H1 (cell line): ENCODE measurements at regions not wholly inside any gene's neighbourhood (a gene's known extent, or its start where the extent isn't known, plus 50 kb on each side); places are given as distances from the start of the nearest gene placed in this dataset.
"Not testable (repeated sequence)": the region's sequence is repeated elsewhere in the genome, so short reads cannot be mapped to it uniquely, and the experiment has no call there.

ENCODE experiments used
- CTCF ChIA-PET: fragments of 300-600 bp; sonication (Branson Sonifier 250); formaldehyde crosslinking; loops from one replicate; lab custom pipeline; 2021; ENCODE audit not compliant: partially characterized antibody; lab: Charles Lee
- POLR2A ChIA-PET: fragments of 300-600 bp; sonication (Branson Sonifier 250); formaldehyde crosslinking; loops from one replicate; lab custom pipeline; 2021; ENCODE audit warnings: inconsistent platforms; ENCODE audit not compliant: partially characterized antibody; lab: Charles Lee
- DNase-seq, 2 experiments: peaks; one replicate each; pipeline versions ENCODE4 v3.0.0 to v3.0.0-alpha.2; 2010 to 2022; ENCODE audit warnings: low spot score in 2 of 2, low read depth in 1 of 2, mixed read lengths in 1 of 2
- FAIRE-seq: peaks from 2 replicates; lab custom pipeline; 2011; peaks lifted over from hg19 to GRCh38; lab: Jason Lieb, UNC
- H2AFZ ChIP-seq: 2 replicates; pipeline ENCODE4 v1.8.1; 2012; ENCODE audit warnings: low read length, inconsistent platforms
- H2AK5ac ChIP-seq: 2 replicates; pipeline ENCODE4 v1.6.1; 2013; ENCODE audit warnings: low read depth, low read length
- H2BK120ac ChIP-seq: replicated peaks from 2 replicates; pipeline ENCODE3; 2013; ENCODE audit warnings: low read depth, low read length, inconsistent platforms
- H2BK12ac ChIP-seq: 2 replicates; pipeline ENCODE4 v1.6.1; 2013; ENCODE audit warnings: low read depth, low read length
- H2BK15ac ChIP-seq: 2 replicates; pipeline ENCODE4 v1.6.1; 2013; ENCODE audit warnings: low read length
- H2BK20ac ChIP-seq: 2 replicates; pipeline ENCODE4 v1.6.1; 2013; ENCODE audit warnings: low read length
- H2BK5ac ChIP-seq: 2 replicates; pipeline ENCODE4 v1.6.1; 2013; ENCODE audit warnings: low read depth, low read length
- H3K14ac ChIP-seq: 2 replicates; pipeline ENCODE4 v1.6.1; 2013; ENCODE audit warnings: inconsistent platforms; ENCODE audit not compliant: insufficient read length
- H3K18ac ChIP-seq: 2 replicates; pipeline ENCODE4 v1.6.1; 2013; ENCODE audit warnings: low read length; ENCODE audit errors: extremely low read depth
- H3K23ac ChIP-seq: 2 replicates; pipeline ENCODE4 v1.6.1; 2013; ENCODE audit warnings: inconsistent platforms; ENCODE audit not compliant: insufficient read length
- H3K23me2 ChIP-seq: 2 replicates; pipeline ENCODE4 v1.6.1; 2013; ENCODE audit warnings: low read depth, low read length
- H3K27ac ChIP-seq: 2 replicates; pipeline ENCODE4 v1.6.1; 2011; ENCODE audit warnings: low read depth, low read length, inconsistent platforms
- H3K27me3 ChIP-seq, 4 experiments: replicated peaks in 1 of 4; 1 replicate in 1 of 4; 2 replicates in 3 of 4; pipeline versions ENCODE4 v1.6.1 to v1.8.1; 2011 to 2013; ENCODE audit warnings: low read length in 3 of 4, mild to moderate bottlenecking in 3 of 4, inconsistent platforms in 2 of 4, mixed read lengths in 2 of 4, moderate library complexity in 1 of 4; ENCODE audit not compliant: control insufficient read depth in 3 of 4, insufficient read depth in 3 of 4; ENCODE audit errors: extremely low read depth in 1 of 4
- H3K36me3 ChIP-seq, 4 experiments: 2 replicates each; pipeline versions ENCODE4 v1.6.1 to v1.8.1; 2011 to 2013; ENCODE audit warnings: mild to moderate bottlenecking in 4 of 4, low read length in 3 of 4, moderate library complexity in 2 of 4, control low read depth in 1 of 4, inconsistent platforms in 1 of 4; ENCODE audit not compliant: insufficient read depth in 4 of 4, control insufficient read depth in 2 of 4
- H3K4ac ChIP-seq: replicated peaks from 2 replicates; pipeline ENCODE3; 2013; ENCODE audit warnings: low read length, low read depth, mixed read lengths, inconsistent platforms; ENCODE audit not compliant: insufficient read length
- H3K4me1 ChIP-seq, 4 experiments: replicated peaks in 1 of 4; 1 replicate in 1 of 4; 2 replicates in 3 of 4; pipeline versions ENCODE4 v1.6.1 to v1.8.1; 2011 to 2013; ENCODE audit warnings: low read length in 3 of 4, inconsistent platforms in 2 of 4, mixed read lengths in 1 of 4; ENCODE audit not compliant: insufficient read depth in 4 of 4, control insufficient read depth in 3 of 4
- H3K4me2 ChIP-seq, 2 experiments: 2 replicates each; pipeline versions ENCODE4 v1.6.1 to v1.8.1; 2011 to 2013; ENCODE audit warnings: low read depth in 2 of 2, low read length in 2 of 2, control low read depth in 1 of 2, inconsistent platforms in 1 of 2, mild to moderate bottlenecking in 1 of 2; ENCODE audit not compliant: insufficient read depth in 1 of 2
- H3K4me3 ChIP-seq, 4 experiments: fragments of 200-600, 300-600 bp in 1 of 4; sonication (generic), shearing (Covaris generic), sonication (Bioruptor Twin) in 1 of 4; 2 replicates each; pipeline versions ENCODE4 v1.5.1 to v1.8.1; 2011 to 2016; ENCODE audit warnings: low read length in 4 of 4, low read depth in 3 of 4, control low read depth in 2 of 4, inconsistent platforms in 2 of 4, mild to moderate bottlenecking in 2 of 4, mixed read lengths in 1 of 4, moderate library complexity in 1 of 4; ENCODE audit not compliant: insufficient read depth in 2 of 4; ENCODE audit errors: extremely low read depth in 1 of 4
- H3K56ac ChIP-seq: replicated peaks from 2 replicates; pipeline ENCODE3; 2013; ENCODE audit warnings: low read depth, mild to moderate bottlenecking, mixed read lengths, low read length, inconsistent platforms; ENCODE audit not compliant: insufficient read length
- H3K79me1 ChIP-seq: 2 replicates; pipeline ENCODE4 v1.6.1; 2013; ENCODE audit warnings: low read depth, low read length, control low read depth
- H3K79me2 ChIP-seq, 2 experiments: 2 replicates each; pipeline versions ENCODE4 v1.6.1 to v1.8.1; 2012 to 2013; ENCODE audit warnings: low read length in 2 of 2, mild to moderate bottlenecking in 2 of 2, inconsistent platforms in 1 of 2; ENCODE audit not compliant: insufficient read depth in 2 of 2, control insufficient read depth in 1 of 2
- H3K9ac ChIP-seq, 4 experiments: replicated peaks in 1 of 4; 1 replicate in 1 of 4; 2 replicates in 3 of 4; pipeline versions ENCODE4 v1.6.1 to v1.8.1; 2011 to 2013; ENCODE audit warnings: low read depth in 3 of 4, low read length in 3 of 4, control low read depth in 2 of 4, mild to moderate bottlenecking in 2 of 4, moderate library complexity in 2 of 4, inconsistent platforms in 1 of 4; ENCODE audit errors: extremely low read depth in 1 of 4
- H3K9me3 ChIP-seq, 2 experiments: 2 replicates each; pipeline versions ENCODE4 v1.6.1 to v1.8.1; 2012 to 2013; ENCODE audit warnings: mild to moderate bottlenecking in 2 of 2, moderate library complexity in 2 of 2, control low read depth in 1 of 2, inconsistent platforms in 1 of 2, low read depth in 1 of 2, low read length in 1 of 2, mixed read lengths in 1 of 2; ENCODE audit not compliant: insufficient read depth in 2 of 2
- H4K20me1 ChIP-seq, 2 experiments: replicated peaks in 1 of 2; 2 replicates each; pipeline versions ENCODE3 to v1.8.1; 2011 to 2013; ENCODE audit warnings: inconsistent platforms in 2 of 2, low read length in 2 of 2, mild to moderate bottlenecking in 1 of 2; ENCODE audit not compliant: insufficient read depth in 2 of 2, control insufficient read depth in 1 of 2
- H4K5ac ChIP-seq: 2 replicates; pipeline ENCODE4 v1.6.1; 2013; ENCODE audit warnings: low read length, low read depth, mixed read lengths, inconsistent platforms; ENCODE audit not compliant: insufficient read length
- H4K8ac ChIP-seq: 2 replicates; pipeline ENCODE4 v1.8.0; 2013; ENCODE audit warnings: mild to moderate bottlenecking, moderate library complexity, low read length, inconsistent platforms; ENCODE audit not compliant: insufficient read depth; ENCODE audit errors: extremely low read depth
- H4K91ac ChIP-seq: replicated peaks from 2 replicates; pipeline ENCODE3; 2013; ENCODE audit warnings: low read length, mixed read lengths, inconsistent platforms; ENCODE audit not compliant: insufficient read length
- BACH1 ChIP-seq: IDR thresholded peaks from 2 replicates; pipeline ENCODE4 v1.6.1; 2012; ENCODE audit warnings: low read length, improper control_type of control experiment
- RNF2 ChIP-seq: fragments of 200-900, 300-1000 bp; sonication (generic); IDR thresholded peaks from 2 replicates; pipeline ENCODE4 v1.7.1; 2016; ENCODE audit warnings: borderline replicate concordance, low read depth, mild to moderate bottlenecking, antibody characterized with exemption, low read length; ENCODE audit not compliant: poor library complexity, severe bottlenecking; ENCODE audit errors: missing control alignments
- WGBS, 2 experiments: shearing (Covaris generic) in 1 of 2; methylation state at CpG; one replicate each; pipeline versions ENCODE4 v1.1.6 to v1.1.7; 2013 to 2015; ENCODE audit warnings: low lambda C conversion rate in 2 of 2, mixed read lengths in 2 of 2, inconsistent platforms in 1 of 2, low coverage in 1 of 2, missing lambda C conversion rate in 1 of 2; ENCODE audit not compliant: insufficient replicate concordance in 2 of 2, insufficient coverage in 1 of 2, insufficient read length in 1 of 2; ENCODE audit errors: extremely low coverage in 1 of 2, missing lambda C conversion rate in 1 of 2; 5-methylcytosine and 5-hydroxymethylcytosine counted together

DNA sequence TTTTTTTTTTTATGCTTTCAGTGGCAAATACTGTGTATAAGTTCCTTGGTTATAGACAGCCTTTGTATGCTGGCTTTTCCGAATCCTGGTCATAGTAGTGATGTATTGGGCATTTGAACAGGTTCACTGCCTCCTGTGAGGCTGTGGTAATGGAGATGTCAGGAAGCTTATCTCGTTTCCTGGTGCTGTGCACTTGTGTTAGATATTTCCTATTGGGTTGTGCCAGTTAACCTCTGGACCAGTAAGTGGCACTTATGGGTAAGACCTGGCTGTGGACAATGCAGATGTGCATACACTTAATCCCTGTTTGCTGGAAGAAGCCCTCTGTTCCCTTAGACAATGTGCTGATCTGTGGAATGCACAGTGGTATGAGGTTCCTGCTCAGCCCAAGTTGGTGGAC is 135.4 kb upstream of the KITLG start (continued):
- TF ChIP-seq RNF2 (no peak), BACH1 (no peak)

DNA sequence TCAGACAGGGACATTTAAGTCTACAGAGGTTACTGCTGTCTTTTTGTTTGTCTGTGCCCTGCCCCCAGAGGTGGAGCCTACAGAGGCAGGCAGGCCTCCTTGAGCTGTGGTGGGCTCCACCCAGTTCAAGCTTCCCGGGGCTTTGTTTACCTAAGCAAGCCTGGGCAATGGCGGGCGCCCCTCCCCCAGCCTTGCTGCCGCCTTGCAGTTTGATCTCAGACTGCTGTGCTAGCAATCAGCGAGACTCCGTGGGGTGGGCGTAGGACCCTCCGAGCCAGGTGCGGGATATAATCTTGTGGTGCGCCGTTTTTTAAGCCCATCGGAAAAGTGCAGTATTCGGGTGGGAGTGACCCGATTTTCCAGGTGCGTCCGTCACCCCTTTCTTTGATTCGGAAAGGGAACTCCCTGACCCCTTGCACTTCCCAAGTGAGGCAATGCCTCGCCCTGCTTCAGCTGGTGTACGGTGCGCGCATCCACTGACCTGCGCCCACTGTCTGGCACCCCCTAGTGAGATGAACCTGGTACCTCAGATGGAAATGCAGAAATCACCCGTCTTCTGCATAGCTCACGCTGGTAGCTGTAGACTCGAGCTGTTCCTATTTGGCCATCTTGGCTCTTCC is 134.1 kb upstream of the KITLG start:
- H2AK5ac ChIP-seq, H3K56ac ChIP-seq, H3K18ac ChIP-seq, H3K27ac ChIP-seq, FAIRE-seq, H3K36me3 ChIP-seq, POLR2A ChIA-PET, H2BK20ac ChIP-seq, H2BK120ac ChIP-seq, H3K4me2 ChIP-seq, H3K14ac ChIP-seq, H3K9ac ChIP-seq, H3K4me3 ChIP-seq, H4K91ac ChIP-seq, H3K4ac ChIP-seq, H4K8ac ChIP-seq, H3K79me2 ChIP-seq, H3K27me3 ChIP-seq, H3K23ac ChIP-seq, H2BK5ac ChIP-seq, H4K20me1 ChIP-seq, H3K23me2 ChIP-seq, H3K9me3 ChIP-seq, DNase-seq, H4K5ac ChIP-seq, H2BK12ac ChIP-seq, H3K4me1 ChIP-seq, H2AFZ ChIP-seq, H3K79me1 ChIP-seq, H2BK15ac ChIP-seq: not testable (repeated sequence)
- 90% methylated on average over 25 of the region's 25 CpGs; no CpG with 5 or more reads in 1 of the 2 experiments for WGBS, 2 experiments
- CTCF ChIA-PET, result interaction anchor here (0.6 kb wide), 1 partner anchor 429 kb away, joined by 3 read pairs; no protein-coding TSS in a partner anchor
